ENCODE measurements at regions not wholly inside any gene's neighbourhood (a gene's known extent, or its start where the extent isn't known, plus 50 kb on each side); places are given as distances from the start of the nearest gene placed in this dataset.
"Not testable (repeated sequence)": the region's sequence is repeated elsewhere in the genome, so short reads cannot be mapped to it uniquely, and the experiment has no call there.

- H3K36me3 Mint-ChIP-seq (ENCODE audit: insufficient read depth in 1 of 3, low read depth in 3 of 3); H2BK120ac ChIP-seq (ENCODE audit: low read depth, low read length, poor library complexity, severe bottlenecking); H3T11ph ChIP-seq (ENCODE audit: low read length); H3K9ac ChIP-seq (ENCODE audit: extremely low read depth, insufficient read length, low read length); DNase-seq; H3K23me2 ChIP-seq (ENCODE audit: insufficient read length, low read depth, low read length, poor library complexity, severe bottlenecking); H3K14ac ChIP-seq (ENCODE audit: insufficient read depth, low read length); H3K23ac ChIP-seq (ENCODE audit: insufficient read length, low read depth, low read length); H3K27ac ChIP-seq (ENCODE audit: insufficient read length, low read depth, low read length); H4K5ac ChIP-seq (ENCODE audit: insufficient read length, low read depth, low read length); H4K91ac ChIP-seq (ENCODE audit: insufficient read length, low read depth, low read length); H3K4me3 Mint-ChIP-seq; H3K4me2 ChIP-seq (ENCODE audit: insufficient read depth, insufficient read length, low read length); H2AFZ ChIP-seq (ENCODE audit: low read length); H3K4me1 ChIP-seq (ENCODE audit: insufficient read depth, low read length); H3K9me3 ChIP-seq (ENCODE audit: control insufficient read depth, low read depth, low read length); H2BK5ac ChIP-seq (ENCODE audit: insufficient read length, low read length); H3K79me2 ChIP-seq (ENCODE audit: insufficient read depth, low read length); H3K79me1 ChIP-seq (ENCODE audit: insufficient read depth, low read depth, low read length, poor library complexity, severe bottlenecking); H3K27me3 ChIP-seq (ENCODE audit: insufficient read depth, low read length); H2AK5ac ChIP-seq (ENCODE audit: insufficient read length, low read length); H2BK20ac ChIP-seq (ENCODE audit: low read depth, low read length, poor library complexity, severe bottlenecking); H4K20me1 ChIP-seq (ENCODE audit: control insufficient read depth, insufficient read depth, insufficient read length); H3K56ac ChIP-seq (ENCODE audit: insufficient read length, low read depth, low read length); H2BK15ac ChIP-seq (ENCODE audit: low read depth, low read length); H3K18ac ChIP-seq (ENCODE audit: insufficient read length, low read depth, low read length); H3K27ac Mint-ChIP-seq; H4K8ac ChIP-seq (replicated peaks; ENCODE audit: insufficient read length, low read depth, low read length); H2BK12ac ChIP-seq (ENCODE audit: insufficient read length, low read depth, low read length); H3K4ac ChIP-seq (ENCODE audit: low read depth, low read length): not testable (repeated sequence)
- Mint-ChIP-seq H3K27me3 (ENCODE audit: low read depth) (peaks cover 40% of the 10 kb centered on the region), H3K4me1 (peaks cover 30 to 32% of the 10 kb centered on the region in 2 experiments), H3K9me3 (peaks cover 4 to 17% of the 10 kb centered on the region in 2 experiments)
- WGBS (ENCODE audit: extremely low coverage, insufficient read length, low lambda C conversion rate): no CpG with 5 or more reads among the region's 1 CpG
Observed at GRCh38 chrX:115987464-115987863, 183.1 kb upstream of the AGTR2 start.
